Natural killer cell (primary cell): ENCODE measurements at regions not wholly inside any gene's neighbourhood (a gene's known extent, or its start where the extent isn't known, plus 50 kb on each side); places are given as distances from the start of the nearest gene placed in this dataset.

Experiments
- ATAC-seq, 3 donors: fragments of 150-1000 bp in 2 of 3; fragments of 200-7000 bp in 1 of 3; cut with Tn5 transposase; 1 replicate in 1 of 3; 2 replicates in 2 of 3; pipeline ENCODE4 v1.10.0; 2021; ENCODE audit warnings: mild to moderate bottlenecking in 2 of 3, moderate library complexity in 2 of 3
- DNase-seq, 2 donors: peaks; one replicate each; pipeline versions ENCODE4 v3.0.0 to v3.0.0-alpha.2; 2013 to 2021; ENCODE audit warnings: mixed read lengths in 1 of 2
- H3K27ac ChIP-seq: one replicate; pipeline ENCODE4 v1.5.1; 2013; ENCODE audit warnings: mild to moderate bottlenecking, low read length
- H3K27me3 ChIP-seq: one replicate; pipeline ENCODE4 v1.6.1; 2013; ENCODE audit warnings: low read length; ENCODE audit not compliant: control insufficient read depth, insufficient read depth
- H3K36me3 ChIP-seq: one replicate; pipeline ENCODE4 v1.6.1; 2013; ENCODE audit warnings: low read length; ENCODE audit not compliant: control insufficient read depth, insufficient read depth
- H3K4me1 ChIP-seq: one replicate; pipeline ENCODE4 v1.6.1; 2013; ENCODE audit warnings: low read length; ENCODE audit not compliant: control insufficient read depth, insufficient read depth
- H3K4me3 ChIP-seq: one replicate; pipeline ENCODE4 v1.5.1; 2013; ENCODE audit warnings: low read length
- H3K9me3 ChIP-seq: one replicate; pipeline ENCODE4 v1.6.1; 2013; ENCODE audit warnings: low read length; ENCODE audit not compliant: control insufficient read depth, insufficient read depth
- H3K27ac Mint-ChIP-seq, 2 donors: one replicate each; pipeline ENCODE4 v1.8.0; 2022; ENCODE audit warnings: mild to moderate bottlenecking in 2 of 2, mixed read lengths in 2 of 2, moderate library complexity in 1 of 2
- H3K27me3 Mint-ChIP-seq, 2 donors: one replicate each; pipeline ENCODE4 v1.8.0; 2022; ENCODE audit warnings: low read depth in 2 of 2, mixed read lengths in 2 of 2
- H3K36me3 Mint-ChIP-seq: one replicate; pipeline ENCODE4 v1.8.0; 2022; ENCODE audit warnings: mixed read lengths
- H3K4me1 Mint-ChIP-seq, 2 donors: one replicate each; pipeline ENCODE4 v1.8.0; 2022; ENCODE audit warnings: mixed read lengths in 2 of 2
- H3K4me3 Mint-ChIP-seq: one replicate; pipeline ENCODE4 v1.8.0; 2022; ENCODE audit warnings: mild to moderate bottlenecking, moderate library complexity, mixed read lengths
- H3K9me3 Mint-ChIP-seq, 2 donors: one replicate each; pipeline ENCODE4 v1.8.0; 2022; ENCODE audit warnings: mixed read lengths in 2 of 2
- CTCF ChIP-seq: fragments of 200-600 bp; IDR thresholded peaks from one replicate; pipeline ENCODE4 v1.8.0; 2022; ENCODE audit warnings: antibody characterized with exemption
- WGBS: methylation state at CpG from one replicate; pipeline ENCODE4 v1.1.7; 2013; ENCODE audit warnings: missing lambda C conversion rate; ENCODE audit not compliant: insufficient coverage; 5-methylcytosine and 5-hydroxymethylcytosine counted together
- intact Hi-C: fragments of 100-400 bp; cut with micrococcal nuclease; formaldehyde crosslinking; loops from one replicate; pipeline ENCODE4 v1.14.2; 2022

- intact Hi-C loops: no loop called here
- no peaks in the 10 kb centered on the region for H3K9me3 ChIP-seq
- H3K36me3 ChIP-seq: no peaks in the 10 kb centered on the region
- no peaks in the 10 kb centered on the region for H3K4me1 ChIP-seq
- H3K4me3 ChIP-seq: no peak overlapping the region
- DNase-seq (no peak), ATAC-seq (no peak)
- Mint-ChIP-seq H3K36me3 (no peaks in the 10 kb centered on the region), H3K4me1 (no peaks in the 10 kb centered on the region), H3K9me3 (no peaks in the 10 kb centered on the region), H3K27ac (no peak overlapping the region), H3K4me3 (no peak overlapping the region), H3K27me3 (peaks cover 0 to 4% of the 10 kb centered on the region in 2 donors)
- no peak for TF ChIP-seq CTCF
- WGBS: 80% methylated on average over 2 of the region's 3 CpGs
- no peak overlapping the region for H3K27ac ChIP-seq
- H3K27me3 ChIP-seq: no peaks in the 10 kb centered on the region
Measured at GRCh38 chr6:100105138-100105537, 111.1 kb upstream of the MCHR2 start.

- DNase-seq: no peak
- TF ChIP-seq CTCF: no peak
- 95% methylated on average over 2 of the region's 2 CpGs for WGBS
Measured at GRCh38 chr6:100103931-100104330, 109.9 kb upstream of the MCHR2 start.

GRCh38 chr6:100103194-100103593 is 109.2 kb upstream of the MCHR2 start:
- Histone ChIP-seq H3K9me3 (no peaks in the 10 kb centered on the region), H3K27me3 (no peaks in the 10 kb centered on the region), H3K27ac (no peak overlapping the region), H3K4me3 (no peak overlapping the region), H3K36me3 (no peaks in the 10 kb centered on the region), H3K4me1 (no peaks in the 10 kb centered on the region)
- peaks cover 0 to 4% of the 10 kb centered on the region in 2 donors for H3K27me3 Mint-ChIP-seq
- H3K4me1 Mint-ChIP-seq: no peaks in the 10 kb centered on the region
- 80% methylated on average over 1 of the region's 3 CpGs for WGBS
- ATAC-seq: no peak
- no peaks in the 10 kb centered on the region for H3K9me3 Mint-ChIP-seq
- H3K4me3 Mint-ChIP-seq: no peak overlapping the region
- no peak overlapping the region for H3K27ac Mint-ChIP-seq
- TF ChIP-seq CTCF: no peak
- DNase-seq: no peak
- H3K36me3 Mint-ChIP-seq: no peaks in the 10 kb centered on the region
- intact Hi-C loops: no loop called here

More at GRCh38 chr6:100103931-100104330, 109.9 kb upstream of the MCHR2 start:
- H3K27ac Mint-ChIP-seq: no peak overlapping the region
- H3K4me3 Mint-ChIP-seq: no peak overlapping the region
- no peaks in the 10 kb centered on the region for H3K4me1 Mint-ChIP-seq
- intact Hi-C loops: no loop called here
- no peaks in the 10 kb centered on the region for H3K9me3 ChIP-seq
- no peaks in the 10 kb centered on the region for H3K36me3 ChIP-seq
- no peak overlapping the region for H3K4me3 ChIP-seq
- H3K9me3 Mint-ChIP-seq: no peaks in the 10 kb centered on the region
- H3K36me3 Mint-ChIP-seq: no peaks in the 10 kb centered on the region
- H3K27ac ChIP-seq: no peak overlapping the region
- H3K4me1 ChIP-seq: no peaks in the 10 kb centered on the region
- ATAC-seq: no peak
- peaks cover 0 to 4% of the 10 kb centered on the region in 2 donors for H3K27me3 Mint-ChIP-seq
- H3K27me3 ChIP-seq: no peaks in the 10 kb centered on the region

GRCh38 chr6:100101644-100102043 is 107.6 kb upstream of the MCHR2 start:
- H3K27ac ChIP-seq: no peak overlapping the region
- Mint-ChIP-seq H3K36me3 (no peaks in the 10 kb centered on the region), H3K4me1 (no peaks in the 10 kb centered on the region), H3K4me3 (no peak overlapping the region), H3K9me3 (no peaks in the 10 kb centered on the region), H3K27me3 (peaks cover 0 to 4% of the 10 kb centered on the region in 2 donors), H3K27ac (no peak overlapping the region)
- ATAC-seq: no peak
- intact Hi-C loops: no loop called here
- H3K9me3 ChIP-seq: no peaks in the 10 kb centered on the region
- no peak for DNase-seq
- H3K27me3 ChIP-seq: no peaks in the 10 kb centered on the region
- no peak for TF ChIP-seq CTCF
- WGBS: 88% methylated on average over 3 of the region's 3 CpGs
- H3K4me3 ChIP-seq: no peak overlapping the region
- no peaks in the 10 kb centered on the region for H3K36me3 ChIP-seq
- H3K4me1 ChIP-seq: no peaks in the 10 kb centered on the region
